H1 (cell line): ENCODE measurements at regions not wholly inside any gene's neighbourhood (a gene's known extent, or its start where the extent isn't known, plus 50 kb on each side); places are given as distances from the start of the nearest gene placed in this dataset.

ENCODE experiments used
- CTCF ChIA-PET: fragments of 300-600 bp; sonication (Branson Sonifier 250); formaldehyde crosslinking; loops from one replicate; lab custom pipeline; 2021; ENCODE audit not compliant: partially characterized antibody; lab: Charles Lee
- POLR2A ChIA-PET: fragments of 300-600 bp; sonication (Branson Sonifier 250); formaldehyde crosslinking; loops from one replicate; lab custom pipeline; 2021; ENCODE audit warnings: inconsistent platforms; ENCODE audit not compliant: partially characterized antibody; lab: Charles Lee
- DNase-seq, 2 experiments: peaks; one replicate each; pipeline versions ENCODE4 v3.0.0 to v3.0.0-alpha.2; 2010 to 2022; ENCODE audit warnings: low spot score in 2 of 2, low read depth in 1 of 2, mixed read lengths in 1 of 2
- FAIRE-seq: peaks from 2 replicates; lab custom pipeline; 2011; peaks lifted over from hg19 to GRCh38; lab: Jason Lieb, UNC
- H2AFZ ChIP-seq: 2 replicates; pipeline ENCODE4 v1.8.1; 2012; ENCODE audit warnings: low read length, inconsistent platforms
- H2AK5ac ChIP-seq: 2 replicates; pipeline ENCODE4 v1.6.1; 2013; ENCODE audit warnings: low read depth, low read length
- H2BK120ac ChIP-seq: replicated peaks from 2 replicates; pipeline ENCODE3; 2013; ENCODE audit warnings: low read depth, low read length, inconsistent platforms
- H2BK12ac ChIP-seq: 2 replicates; pipeline ENCODE4 v1.6.1; 2013; ENCODE audit warnings: low read depth, low read length
- H2BK15ac ChIP-seq: 2 replicates; pipeline ENCODE4 v1.6.1; 2013; ENCODE audit warnings: low read length
- H2BK20ac ChIP-seq: 2 replicates; pipeline ENCODE4 v1.6.1; 2013; ENCODE audit warnings: low read length
- H2BK5ac ChIP-seq: 2 replicates; pipeline ENCODE4 v1.6.1; 2013; ENCODE audit warnings: low read depth, low read length
- H3K14ac ChIP-seq: 2 replicates; pipeline ENCODE4 v1.6.1; 2013; ENCODE audit warnings: inconsistent platforms; ENCODE audit not compliant: insufficient read length
- H3K18ac ChIP-seq: 2 replicates; pipeline ENCODE4 v1.6.1; 2013; ENCODE audit warnings: low read length; ENCODE audit errors: extremely low read depth
- H3K23ac ChIP-seq: 2 replicates; pipeline ENCODE4 v1.6.1; 2013; ENCODE audit warnings: inconsistent platforms; ENCODE audit not compliant: insufficient read length
- H3K23me2 ChIP-seq: 2 replicates; pipeline ENCODE4 v1.6.1; 2013; ENCODE audit warnings: low read depth, low read length
- H3K27ac ChIP-seq: 2 replicates; pipeline ENCODE4 v1.6.1; 2011; ENCODE audit warnings: low read depth, low read length, inconsistent platforms
- H3K27me3 ChIP-seq, 4 experiments: replicated peaks in 1 of 4; 1 replicate in 1 of 4; 2 replicates in 3 of 4; pipeline versions ENCODE4 v1.6.1 to v1.8.1; 2011 to 2013; ENCODE audit warnings: low read length in 3 of 4, mild to moderate bottlenecking in 3 of 4, inconsistent platforms in 2 of 4, mixed read lengths in 2 of 4, moderate library complexity in 1 of 4; ENCODE audit not compliant: control insufficient read depth in 3 of 4, insufficient read depth in 3 of 4; ENCODE audit errors: extremely low read depth in 1 of 4
- H3K36me3 ChIP-seq, 4 experiments: 2 replicates each; pipeline versions ENCODE4 v1.6.1 to v1.8.1; 2011 to 2013; ENCODE audit warnings: mild to moderate bottlenecking in 4 of 4, low read length in 3 of 4, moderate library complexity in 2 of 4, control low read depth in 1 of 4, inconsistent platforms in 1 of 4; ENCODE audit not compliant: insufficient read depth in 4 of 4, control insufficient read depth in 2 of 4
- H3K4ac ChIP-seq: replicated peaks from 2 replicates; pipeline ENCODE3; 2013; ENCODE audit warnings: low read length, low read depth, mixed read lengths, inconsistent platforms; ENCODE audit not compliant: insufficient read length
- H3K4me1 ChIP-seq, 4 experiments: replicated peaks in 1 of 4; 1 replicate in 1 of 4; 2 replicates in 3 of 4; pipeline versions ENCODE4 v1.6.1 to v1.8.1; 2011 to 2013; ENCODE audit warnings: low read length in 3 of 4, inconsistent platforms in 2 of 4, mixed read lengths in 1 of 4; ENCODE audit not compliant: insufficient read depth in 4 of 4, control insufficient read depth in 3 of 4
- H3K4me2 ChIP-seq, 2 experiments: 2 replicates each; pipeline versions ENCODE4 v1.6.1 to v1.8.1; 2011 to 2013; ENCODE audit warnings: low read depth in 2 of 2, low read length in 2 of 2, control low read depth in 1 of 2, inconsistent platforms in 1 of 2, mild to moderate bottlenecking in 1 of 2; ENCODE audit not compliant: insufficient read depth in 1 of 2
- H3K4me3 ChIP-seq, 4 experiments: fragments of 200-600, 300-600 bp in 1 of 4; sonication (generic), shearing (Covaris generic), sonication (Bioruptor Twin) in 1 of 4; 2 replicates each; pipeline versions ENCODE4 v1.5.1 to v1.8.1; 2011 to 2016; ENCODE audit warnings: low read length in 4 of 4, low read depth in 3 of 4, control low read depth in 2 of 4, inconsistent platforms in 2 of 4, mild to moderate bottlenecking in 2 of 4, mixed read lengths in 1 of 4, moderate library complexity in 1 of 4; ENCODE audit not compliant: insufficient read depth in 2 of 4; ENCODE audit errors: extremely low read depth in 1 of 4
- H3K56ac ChIP-seq: replicated peaks from 2 replicates; pipeline ENCODE3; 2013; ENCODE audit warnings: low read depth, mild to moderate bottlenecking, mixed read lengths, low read length, inconsistent platforms; ENCODE audit not compliant: insufficient read length
- H3K79me1 ChIP-seq: 2 replicates; pipeline ENCODE4 v1.6.1; 2013; ENCODE audit warnings: low read depth, low read length, control low read depth
- H3K79me2 ChIP-seq, 2 experiments: 2 replicates each; pipeline versions ENCODE4 v1.6.1 to v1.8.1; 2012 to 2013; ENCODE audit warnings: low read length in 2 of 2, mild to moderate bottlenecking in 2 of 2, inconsistent platforms in 1 of 2; ENCODE audit not compliant: insufficient read depth in 2 of 2, control insufficient read depth in 1 of 2
- H3K9ac ChIP-seq, 4 experiments: replicated peaks in 1 of 4; 1 replicate in 1 of 4; 2 replicates in 3 of 4; pipeline versions ENCODE4 v1.6.1 to v1.8.1; 2011 to 2013; ENCODE audit warnings: low read depth in 3 of 4, low read length in 3 of 4, control low read depth in 2 of 4, mild to moderate bottlenecking in 2 of 4, moderate library complexity in 2 of 4, inconsistent platforms in 1 of 4; ENCODE audit errors: extremely low read depth in 1 of 4
- H3K9me3 ChIP-seq, 2 experiments: 2 replicates each; pipeline versions ENCODE4 v1.6.1 to v1.8.1; 2012 to 2013; ENCODE audit warnings: mild to moderate bottlenecking in 2 of 2, moderate library complexity in 2 of 2, control low read depth in 1 of 2, inconsistent platforms in 1 of 2, low read depth in 1 of 2, low read length in 1 of 2, mixed read lengths in 1 of 2; ENCODE audit not compliant: insufficient read depth in 2 of 2
- H4K20me1 ChIP-seq, 2 experiments: replicated peaks in 1 of 2; 2 replicates each; pipeline versions ENCODE3 to v1.8.1; 2011 to 2013; ENCODE audit warnings: inconsistent platforms in 2 of 2, low read length in 2 of 2, mild to moderate bottlenecking in 1 of 2; ENCODE audit not compliant: insufficient read depth in 2 of 2, control insufficient read depth in 1 of 2
- H4K5ac ChIP-seq: 2 replicates; pipeline ENCODE4 v1.6.1; 2013; ENCODE audit warnings: low read length, low read depth, mixed read lengths, inconsistent platforms; ENCODE audit not compliant: insufficient read length
- H4K8ac ChIP-seq: 2 replicates; pipeline ENCODE4 v1.8.0; 2013; ENCODE audit warnings: mild to moderate bottlenecking, moderate library complexity, low read length, inconsistent platforms; ENCODE audit not compliant: insufficient read depth; ENCODE audit errors: extremely low read depth
- H4K91ac ChIP-seq: replicated peaks from 2 replicates; pipeline ENCODE3; 2013; ENCODE audit warnings: low read length, mixed read lengths, inconsistent platforms; ENCODE audit not compliant: insufficient read length
- MAFK ChIP-seq: IDR thresholded peaks from 2 replicates; pipeline ENCODE4 v1.6.1; 2012; ENCODE audit warnings: low read depth, mild to moderate bottlenecking, improper control_type of control experiment, low read length
- TAF1 ChIP-seq: IDR thresholded peaks from 2 replicates; pipeline ENCODE4 v1.6.1; 2011; ENCODE audit warnings: mild to moderate bottlenecking, low read depth, low read length
- WGBS, 2 experiments: shearing (Covaris generic) in 1 of 2; methylation state at CpG; one replicate each; pipeline versions ENCODE4 v1.1.6 to v1.1.7; 2013 to 2015; ENCODE audit warnings: low lambda C conversion rate in 2 of 2, mixed read lengths in 2 of 2, inconsistent platforms in 1 of 2, low coverage in 1 of 2, missing lambda C conversion rate in 1 of 2; ENCODE audit not compliant: insufficient replicate concordance in 2 of 2, insufficient coverage in 1 of 2, insufficient read length in 1 of 2; ENCODE audit errors: extremely low coverage in 1 of 2, missing lambda C conversion rate in 1 of 2; 5-methylcytosine and 5-hydroxymethylcytosine counted together

- CTCF ChIA-PET, result interaction anchor here (1.2 to 3.3 kb wide), 3 partner anchors 8 to 56 kb away, joined by 4 to 12 read pairs (median 5); no protein-coding TSS in a partner anchor
- Histone ChIP-seq H3K23ac (no peak overlapping the region), H3K79me1 (no peaks in the 10 kb centered on the region)
Measured at GRCh38 chr1:34688006-34688741, 66.7 kb upstream of the GJB5 start.

More at GRCh38 chr1:34688006-34688741, 66.7 kb upstream of the GJB5 start:
- Histone ChIP-seq H3K4me2 (no peak overlapping the region), H3K4me1 (peaks cover 0 to 9% (median 2%) of the 10 kb centered on the region in 4 experiments; a peak in 5 of 7 replicates), H2BK20ac (no peak overlapping the region), H2AFZ (no peak overlapping the region), H3K27ac (no peak overlapping the region), H2BK12ac (no peak overlapping the region), H2AK5ac (no peak overlapping the region), H3K36me3 (no peaks in the 10 kb centered on the region), H3K14ac (no peak overlapping the region), H3K4me3 (no peak overlapping the region), H3K56ac (no peak overlapping the region), H3K9ac (no peak overlapping the region), H2BK15ac (no peak overlapping the region), H2BK5ac (no peak overlapping the region), H3K27me3 (no peaks in the 10 kb centered on the region), H4K5ac (no peak overlapping the region), H3K18ac (no peak overlapping the region), H3K79me2 (no peaks in the 10 kb centered on the region), H3K9me3 (no peaks in the 10 kb centered on the region), H4K8ac (no peak overlapping the region), H4K20me1 (no peaks in the 10 kb centered on the region), H3K23me2 (no peaks in the 10 kb centered on the region), H3K4ac (no peak overlapping the region), H2BK120ac (no peak overlapping the region), H4K91ac (no peak overlapping the region)
- WGBS, 2 experiments, result 83% methylated on average over 7 of the region's 7 CpGs; no CpG with 5 or more reads in 1 of the 2 experiments
- TF ChIP-seq TAF1, result no peak
- TF ChIP-seq MAFK, result peak; percentile 42; the same call in 1 of the 2 replicates
- POLR2A ChIA-PET, result interaction anchor here (0.8 kb wide), 1 partner anchor 67 kb away, joined by 3 read pairs; the partner anchor contains the start of gene GJB5
- no peak for FAIRE-seq
- no peak for DNase-seq
